DOHH2 (cell line): ENCODE measurements at regions not wholly inside any gene's neighbourhood (a gene's known extent, or its start where the extent isn't known, plus 50 kb on each side); places are given as distances from the start of the nearest gene placed in this dataset.

Source experiments
- EZH2phosphoT487 ChIP-seq: fragments of 200-600 bp; sonication (generic); IDR thresholded peaks from 2 replicates; pipeline ENCODE4 v1.6.1; 2017; ENCODE audit warnings: borderline replicate concordance, mild to moderate bottlenecking, antibody characterized with exemption, low read length, moderate library complexity, mixed read lengths
- TF ChIP-seq, protein P1 (sequence below): fragments of 200-600 bp; sonication (generic); IDR thresholded peaks from one replicate; pipeline ENCODE4 v1.5.1; 2014; ENCODE audit warnings: antibody characterized with exemption, mild to moderate bottlenecking, low read depth, low read length; ENCODE audit not compliant: poor library complexity, severe bottlenecking

DNA sequence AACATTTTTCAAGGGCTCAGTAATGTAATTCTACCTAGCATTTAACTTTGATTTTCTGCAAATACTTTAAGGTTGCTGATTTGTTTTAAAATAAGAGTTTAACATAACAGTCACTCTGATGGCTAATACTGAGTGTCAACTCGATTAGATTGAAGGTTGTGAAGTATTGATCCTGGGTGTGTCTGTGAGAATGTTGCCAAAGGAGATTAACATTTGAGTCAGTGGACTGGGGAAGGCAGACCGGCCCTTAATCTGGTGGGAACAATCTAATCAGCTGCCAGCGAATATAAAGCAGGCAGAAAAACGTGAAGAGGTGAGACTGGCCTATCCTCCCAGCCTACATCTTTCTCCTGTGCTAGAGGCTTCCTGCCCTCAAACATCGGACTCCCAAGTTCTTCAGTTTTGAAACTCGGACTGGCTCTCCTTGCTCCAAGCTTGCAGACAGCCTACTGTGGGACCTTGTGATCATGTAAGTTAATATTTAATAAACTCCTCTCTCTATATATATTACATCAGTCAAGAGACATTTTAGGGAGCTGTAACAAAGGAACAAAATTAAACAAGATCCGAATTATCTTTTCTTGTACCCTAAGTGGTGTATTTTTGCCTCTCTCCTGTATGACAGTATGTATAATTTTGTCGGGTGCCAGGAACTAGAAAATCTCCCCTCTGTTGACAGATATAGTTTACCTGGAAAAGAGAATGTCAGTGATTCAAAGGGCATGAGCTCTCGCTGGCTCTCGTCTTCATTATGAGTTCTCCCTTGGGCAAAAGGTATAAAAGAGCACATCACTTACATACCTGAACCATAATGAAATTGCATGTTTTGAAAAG is 576.1 kb downstream of the LRRC70 start:
- TF ChIP-seq, protein P1, sequence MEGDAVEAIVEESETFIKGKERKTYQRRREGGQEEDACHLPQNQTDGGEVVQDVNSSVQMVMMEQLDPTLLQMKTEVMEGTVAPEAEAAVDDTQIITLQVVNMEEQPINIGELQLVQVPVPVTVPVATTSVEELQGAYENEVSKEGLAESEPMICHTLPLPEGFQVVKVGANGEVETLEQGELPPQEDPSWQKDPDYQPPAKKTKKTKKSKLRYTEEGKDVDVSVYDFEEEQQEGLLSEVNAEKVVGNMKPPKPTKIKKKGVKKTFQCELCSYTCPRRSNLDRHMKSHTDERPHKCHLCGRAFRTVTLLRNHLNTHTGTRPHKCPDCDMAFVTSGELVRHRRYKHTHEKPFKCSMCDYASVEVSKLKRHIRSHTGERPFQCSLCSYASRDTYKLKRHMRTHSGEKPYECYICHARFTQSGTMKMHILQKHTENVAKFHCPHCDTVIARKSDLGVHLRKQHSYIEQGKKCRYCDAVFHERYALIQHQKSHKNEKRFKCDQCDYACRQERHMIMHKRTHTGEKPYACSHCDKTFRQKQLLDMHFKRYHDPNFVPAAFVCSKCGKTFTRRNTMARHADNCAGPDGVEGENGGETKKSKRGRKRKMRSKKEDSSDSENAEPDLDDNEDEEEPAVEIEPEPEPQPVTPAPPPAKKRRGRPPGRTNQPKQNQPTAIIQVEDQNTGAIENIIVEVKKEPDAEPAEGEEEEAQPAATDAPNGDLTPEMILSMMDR = no peak
- no peak for TF ChIP-seq EZH2phosphoT487
